Activated gamma-delta T cell treated with Interleukin-2 at 50 U/mL for 16 hours (primary cell): ENCODE measurements at regions not wholly inside any gene's neighbourhood (a gene's known extent, or its start where the extent isn't known, plus 50 kb on each side); places are given as distances from the start of the nearest gene placed in this dataset.
"Not testable (repeated sequence)": the region's sequence is repeated elsewhere in the genome, so short reads cannot be mapped to it uniquely, and the experiment has no call there.

Source experiments
- DNase-seq: peaks from one replicate; pipeline ENCODE4 v3.0.0-alpha.2; 2020

GRCh38 chr10:124210263-124210662 lies 116.9 kb upstream of the CHST15 start:
- no peak for DNase-seq

GRCh38 chr10:124207391-124207790 lies 114.0 kb upstream of the CHST15 start:
- DNase-seq: no peak

DNA sequence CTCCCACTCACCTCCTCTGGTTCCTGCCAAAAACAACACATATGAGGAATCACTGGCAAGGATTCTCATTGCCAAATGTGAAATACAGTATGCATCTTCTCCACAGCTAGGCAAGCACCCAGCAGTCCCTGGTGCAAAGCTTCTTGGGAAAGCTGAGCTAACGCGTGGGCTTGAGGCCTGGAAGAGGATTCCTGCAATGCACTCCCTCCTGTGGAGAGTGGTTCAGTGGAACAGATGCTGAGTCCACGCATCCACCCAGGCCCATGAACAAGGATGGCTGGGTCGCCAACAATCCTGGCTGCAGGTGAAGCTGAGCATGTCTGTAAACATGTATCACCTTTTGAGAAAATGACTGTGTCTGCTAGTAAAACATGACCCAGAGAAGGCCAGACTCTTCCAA lies 113.2 kb upstream of the CHST15 start:
- no peak for DNase-seq

GRCh38 chr10:124205432-124205831 lies 112.0 kb upstream of the CHST15 start:
- DNase-seq: no peak

GRCh38 chr10:124204726-124205125 lies 111.3 kb upstream of the CHST15 start:
- DNase-seq: no peak

DNA sequence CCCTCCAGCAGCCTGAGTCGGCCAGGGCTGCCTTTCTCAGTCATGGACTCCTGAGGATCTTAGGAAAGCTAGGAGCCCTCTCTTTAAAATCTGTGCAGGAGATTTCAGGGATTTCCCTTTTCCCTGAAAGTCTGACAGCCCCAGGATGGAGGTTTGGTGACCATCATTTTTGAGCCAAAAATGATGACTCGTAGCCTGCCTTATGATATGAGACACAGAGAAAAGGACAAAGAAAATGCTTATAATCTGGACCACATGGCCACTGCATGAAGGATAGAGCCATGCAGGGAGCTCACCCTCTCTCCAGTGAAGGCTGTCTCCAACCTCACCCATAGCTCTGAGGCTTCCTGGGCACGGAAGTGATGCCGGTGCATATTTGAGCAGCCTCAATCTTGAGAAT lies 106.6 kb upstream of the CHST15 start:
- DNase-seq: no peak

- no peak for DNase-seq
Measured at GRCh38 chr10:124198871-124199270, 105.5 kb upstream of the CHST15 start.

DNA sequence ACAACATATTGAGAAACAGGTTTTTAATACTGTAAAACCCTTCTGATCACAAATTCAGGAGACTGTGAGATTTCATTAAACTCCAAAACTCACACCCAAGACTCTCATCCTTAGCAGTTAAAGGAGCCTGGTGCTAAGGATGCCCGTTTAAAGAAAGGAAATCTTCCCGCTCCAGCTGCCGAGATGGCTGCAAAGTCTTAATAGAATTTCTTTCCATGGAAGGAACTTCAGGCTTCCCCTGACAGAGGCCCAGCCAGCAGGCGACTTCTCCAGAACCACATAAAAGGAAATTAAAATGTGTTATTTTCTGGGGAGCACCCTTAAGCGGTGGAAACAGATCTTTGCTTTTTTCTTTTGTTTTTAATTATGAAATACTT lies 104.7 kb upstream of the CHST15 start:
- no peak for DNase-seq

GRCh38 chr10:124197371-124198124 lies 104.2 kb upstream of the CHST15 start:
- DNase-seq: no peak

- DNase-seq: no peak
Measured at GRCh38 chr10:124196659-124197058, 103.3 kb upstream of the CHST15 start.

DNA sequence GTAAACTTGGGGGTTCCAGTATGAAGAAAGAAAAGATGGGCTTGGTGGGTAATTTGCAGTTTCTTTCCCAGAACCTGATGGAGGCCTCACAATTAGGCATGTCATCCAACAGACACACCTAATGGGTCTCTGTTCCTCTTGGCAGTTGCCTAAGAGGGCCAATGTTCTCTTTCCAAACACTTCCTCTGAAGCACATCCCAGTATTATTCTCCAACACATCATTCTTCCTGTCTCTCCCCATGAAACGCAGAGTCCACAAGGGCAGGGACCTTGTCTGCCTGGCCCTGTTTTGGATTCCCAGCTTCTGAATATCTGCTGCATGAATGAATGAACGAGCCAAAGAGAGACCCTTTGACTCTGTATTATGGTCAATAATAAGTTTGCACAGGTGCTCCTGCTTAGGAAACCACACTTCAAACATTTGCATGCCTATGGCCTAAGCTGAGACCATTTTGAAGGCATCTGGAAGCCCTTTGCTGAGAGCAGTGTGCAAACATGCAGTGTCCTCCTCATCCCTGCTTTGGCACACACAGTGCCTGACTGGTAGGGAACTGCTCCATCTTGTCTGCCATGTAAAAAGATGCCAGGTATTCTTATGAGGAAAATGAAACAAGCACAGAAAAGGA lies 100.9 kb upstream of the CHST15 start:
- no peak for DNase-seq

GRCh38 chr10:124193309-124193696 lies 99.9 kb upstream of the CHST15 start:
- no peak for DNase-seq

- not testable (repeated sequence) for DNase-seq
Measured at GRCh38 chr10:124192664-124193308, 99.4 kb upstream of the CHST15 start.

GRCh38 chr10:124190476-124190875 lies 97.1 kb upstream of the CHST15 start:
- not testable (repeated sequence) for DNase-seq

DNA sequence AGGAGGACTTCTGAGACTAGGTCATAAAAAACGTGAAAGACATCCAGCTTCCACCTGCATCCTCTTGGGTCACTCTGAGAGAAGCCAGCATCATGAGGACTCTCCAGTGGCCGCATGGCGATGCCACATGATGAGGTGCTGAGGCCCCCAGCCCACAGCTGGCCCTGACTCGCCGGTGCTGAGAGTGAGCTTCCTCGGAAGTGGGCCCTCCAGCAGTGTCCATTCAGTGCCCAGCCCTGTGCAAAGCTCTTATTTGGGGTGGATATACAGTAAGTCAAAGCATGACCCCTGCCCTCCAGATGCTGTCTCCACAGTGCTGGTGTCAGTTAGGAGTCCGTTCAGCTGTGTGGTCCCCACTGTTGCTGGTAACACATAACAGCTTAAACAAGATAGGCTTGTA lies 93.6 kb upstream of the CHST15 start:
- no peak for DNase-seq

GRCh38 chr10:124185084-124185483 lies 91.7 kb upstream of the CHST15 start:
- no peak for DNase-seq

- no peak for DNase-seq
Measured at GRCh38 chr10:124184208-124184830, 90.9 kb upstream of the CHST15 start.

DNA sequence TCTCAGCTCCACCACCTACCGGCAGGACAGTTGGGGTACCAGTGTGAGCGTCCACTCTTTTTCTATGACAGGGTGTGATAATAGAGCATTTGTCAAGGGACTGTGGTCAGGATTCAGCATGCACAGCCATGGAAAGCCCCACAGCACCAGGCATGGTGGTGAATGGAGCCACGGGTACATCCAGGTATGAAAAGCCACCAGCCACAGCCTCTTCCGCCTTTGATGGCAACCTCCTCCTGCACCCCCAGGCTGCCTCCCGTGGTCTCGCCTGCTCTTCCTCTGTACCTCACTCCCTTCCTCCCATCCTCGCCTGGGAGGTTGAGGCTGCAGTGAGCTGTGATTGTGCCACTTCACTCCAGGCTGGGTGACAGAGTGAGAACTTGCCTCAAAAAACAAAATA lies 90.2 kb upstream of the CHST15 start:
- no peak for DNase-seq

GRCh38 chr10:124182088-124182541 lies 88.7 kb upstream of the CHST15 start:
- DNase-seq: no peak

GRCh38 chr10:124181656-124182055 lies 88.3 kb upstream of the CHST15 start:
- no peak for DNase-seq

DNA sequence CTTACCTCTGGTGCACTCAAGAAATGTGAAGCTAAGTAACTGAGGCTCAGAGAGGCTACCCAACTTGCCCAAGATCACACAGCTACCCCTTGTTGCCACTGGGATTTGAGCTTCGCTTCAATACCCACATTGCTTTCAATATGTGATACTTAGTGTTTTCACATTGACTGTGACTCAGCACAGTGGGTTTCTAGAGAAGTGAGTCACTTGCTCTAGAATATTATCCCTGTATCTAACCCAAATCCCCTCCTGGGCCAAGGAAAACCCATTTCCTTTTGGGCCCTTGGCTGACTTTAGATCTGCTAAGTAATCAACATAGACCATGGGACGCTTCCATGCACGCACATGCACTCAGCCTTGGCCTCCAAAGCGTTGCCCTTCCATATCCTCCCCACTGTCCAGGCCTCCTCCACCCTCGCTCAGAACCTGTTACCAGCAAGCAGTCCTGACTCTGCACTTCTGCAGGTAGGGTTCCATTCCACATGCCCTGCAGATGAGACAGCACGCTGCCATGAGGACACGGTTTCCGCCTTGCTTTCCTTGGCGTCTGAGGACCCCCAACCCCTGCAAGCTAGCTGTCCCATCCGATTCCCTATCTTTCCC lies 87.7 kb upstream of the CHST15 start:
- DNase-seq: no peak

DNA sequence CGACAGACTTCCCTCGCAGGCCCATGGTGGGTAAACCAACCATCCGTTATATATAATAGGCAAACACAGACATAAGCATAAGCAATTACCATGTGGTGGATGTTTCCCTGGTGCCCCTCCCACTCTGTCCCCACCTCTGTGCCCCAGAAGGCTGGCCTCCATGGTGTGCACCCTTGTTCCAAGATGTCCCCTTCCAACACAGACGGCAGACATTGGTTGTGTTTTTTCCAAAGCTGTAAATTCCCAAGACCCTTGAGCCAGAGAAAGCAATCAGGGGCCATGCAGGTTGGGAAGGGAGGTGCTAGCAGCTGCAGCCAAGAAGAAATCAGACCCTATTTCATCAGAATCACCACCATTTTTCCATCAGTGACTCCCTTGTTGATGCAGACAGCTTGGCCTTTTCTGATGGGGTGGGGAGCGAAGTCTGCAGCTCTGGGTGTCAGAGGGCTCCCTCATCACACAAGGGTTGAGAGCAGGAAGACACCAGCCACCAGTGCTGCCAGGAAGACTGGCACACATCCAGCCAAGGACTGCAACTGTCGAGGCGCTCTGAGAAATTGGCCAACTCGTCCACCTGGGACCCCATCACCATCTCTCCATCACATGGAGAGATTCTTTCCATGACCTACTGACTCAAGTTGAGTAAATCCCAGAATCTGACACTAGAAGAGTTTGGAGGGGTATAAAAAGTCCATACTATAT lies 86.8 kb upstream of the CHST15 start:
- DNase-seq: no peak
